Loucy (cell line): ENCODE measurements at regions not wholly inside any gene's neighbourhood (a gene's known extent, or its start where the extent isn't known, plus 50 kb on each side); places are given as distances from the start of the nearest gene placed in this dataset.

Experiments
- CTCF ChIP-seq: fragments of 200-600 bp; sonication (generic); conservative IDR thresholded peaks from 2 replicates; pipeline ENCODE4 v1.5.1; 2014; ENCODE audit warnings: mild to moderate bottlenecking, antibody characterized with exemption, low read length
- EZH2phosphoT487 ChIP-seq: fragments of 200-600 bp; IDR thresholded peaks from 2 replicates; pipeline ENCODE4 v1.6.1; 2018; ENCODE audit warnings: antibody characterized with exemption, mild to moderate bottlenecking, moderate library complexity, borderline replicate concordance

GRCh38 chr7:3135626-3136025 is 92.0 kb upstream of the CARD11 start:
- no peak for TF ChIP-seq CTCF
- no peak for TF ChIP-seq EZH2phosphoT487
